AG04449 (cell line): ENCODE measurements at regions not wholly inside any gene's neighbourhood (a gene's known extent, or its start where the extent isn't known, plus 50 kb on each side); places are given as distances from the start of the nearest gene placed in this dataset.

ENCODE experiments used
- CTCF ChIA-PET: fragments of 350-600 bp; formaldehyde crosslinking; extraction: SDS; loops from one replicate; lab custom pipeline; 2021; ENCODE audit warnings: antibody characterized with exemption; lab: Yijun Ruan, JAX
- POLR2A ChIA-PET: fragments of 400-600, 350-600 bp; formaldehyde crosslinking; extraction: SDS; loops from one replicate; lab custom pipeline; 2020; ENCODE audit warnings: antibody characterized with exemption, inconsistent platforms; lab: Yijun Ruan, JAX
- DNase-seq: peaks from one replicate; pipeline ENCODE4 v3.0.0-alpha.2; 2010; ENCODE audit warnings: low read depth, low spot score
- H3K4me3 ChIP-seq: 2 replicates; pipeline ENCODE4 v1.5.1; 2011; ENCODE audit warnings: low read depth, mild to moderate bottlenecking, control low read depth, low read length
- CTCF ChIP-seq: IDR thresholded peaks from one replicate; pipeline ENCODE4 v1.5.1; 2011; ENCODE audit warnings: mild to moderate bottlenecking, moderate library complexity, low read length, control low read depth, inconsistent platforms; ENCODE audit not compliant: insufficient read depth; ENCODE audit errors: missing control alignments

DNA sequence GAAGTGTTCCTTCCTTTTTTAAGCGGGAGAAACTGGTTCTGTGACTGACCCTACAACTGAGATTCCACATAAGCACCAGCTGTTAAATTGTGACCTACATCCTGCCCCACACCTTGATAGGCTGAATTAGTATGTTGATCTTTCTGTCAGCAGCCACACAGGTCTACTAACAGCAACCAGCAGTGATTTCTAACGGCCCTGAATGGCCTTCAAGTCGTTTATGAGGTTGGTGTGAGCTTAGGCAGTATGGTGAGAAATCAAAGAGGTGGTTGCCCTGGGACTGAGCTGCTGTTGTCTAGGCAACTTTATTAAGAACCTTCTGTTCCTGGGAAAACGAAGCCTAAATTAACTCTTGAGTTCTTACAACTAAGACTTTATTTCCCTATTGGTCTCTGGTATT, 197.2 kb upstream of the FSHR start:
- H3K4me3 ChIP-seq: no peak overlapping the region
- no peak for DNase-seq
- POLR2A ChIA-PET: no interaction called here
- CTCF ChIA-PET: no interaction called here
- no peak for TF ChIP-seq CTCF

DNA sequence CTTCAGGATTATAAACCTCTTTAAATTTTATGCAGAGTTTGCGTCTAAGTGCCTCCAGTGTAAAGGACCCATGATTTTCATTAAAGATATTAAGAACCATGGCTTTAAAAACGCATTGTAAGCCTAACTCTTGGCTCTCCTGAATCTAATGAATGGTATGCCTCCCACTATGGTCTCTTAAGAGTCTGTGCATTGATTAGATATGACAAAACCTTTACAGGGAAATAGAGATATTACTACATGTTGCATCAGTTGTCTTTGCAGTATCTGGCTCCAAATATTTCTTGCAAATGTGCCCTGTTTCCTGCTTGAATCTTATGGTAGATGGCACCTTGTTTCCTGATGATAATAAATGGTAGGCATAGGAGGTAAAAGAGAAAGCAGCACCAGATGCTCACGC, 189.3 kb upstream of the FSHR start:
- POLR2A ChIA-PET: no interaction called here
- no peak overlapping the region for H3K4me3 ChIP-seq
- no peak for DNase-seq
- CTCF ChIA-PET: no interaction called here
- TF ChIP-seq CTCF: no peak

DNA sequence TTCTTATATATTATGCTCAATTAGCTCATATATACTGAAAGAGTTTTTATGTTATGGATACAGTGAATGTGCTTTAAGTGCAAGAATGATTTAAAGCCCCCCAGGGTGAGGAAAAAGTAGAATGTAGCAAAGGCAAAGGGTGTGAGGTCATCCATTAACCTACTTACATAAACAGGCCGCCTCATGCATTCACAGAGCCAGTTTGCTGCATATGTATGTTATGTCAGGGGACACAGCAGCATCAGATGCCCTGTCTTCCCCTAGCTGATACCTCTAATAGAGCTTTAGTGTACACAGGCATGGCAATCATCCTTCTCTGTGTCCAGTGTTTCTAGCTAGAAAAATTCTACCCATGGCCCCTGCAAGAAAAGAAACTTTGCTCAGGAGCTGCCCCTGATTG, 187.8 kb upstream of the FSHR start:
- ChIA-PET POLR2A (no interaction called here), CTCF (no interaction called here)
- TF ChIP-seq CTCF: no peak
- no peak for DNase-seq
- no peak overlapping the region for H3K4me3 ChIP-seq

DNA sequence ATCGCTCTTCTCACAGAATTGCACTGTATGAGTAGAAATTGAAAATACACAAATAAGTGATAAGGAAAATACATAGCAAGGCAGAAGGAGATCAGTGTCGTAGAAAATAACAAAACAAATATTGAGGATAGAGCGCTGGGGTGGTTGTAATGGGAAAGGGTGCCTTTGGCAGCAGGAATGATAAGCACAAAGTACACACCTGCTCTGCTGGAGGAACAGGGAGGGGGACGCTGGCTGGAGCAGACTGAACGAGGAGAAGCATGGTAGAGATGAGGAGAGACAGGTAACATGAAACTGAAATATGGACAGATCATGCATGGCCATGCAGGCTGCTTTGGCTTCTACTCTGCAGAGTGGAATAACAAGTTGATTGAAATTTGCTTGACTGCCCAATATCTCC, 181.2 kb upstream of the FSHR start:
- POLR2A ChIA-PET: no interaction called here
- no peak overlapping the region for H3K4me3 ChIP-seq
- no peak for TF ChIP-seq CTCF
- CTCF ChIA-PET: no interaction called here
- DNase-seq: no peak

DNA sequence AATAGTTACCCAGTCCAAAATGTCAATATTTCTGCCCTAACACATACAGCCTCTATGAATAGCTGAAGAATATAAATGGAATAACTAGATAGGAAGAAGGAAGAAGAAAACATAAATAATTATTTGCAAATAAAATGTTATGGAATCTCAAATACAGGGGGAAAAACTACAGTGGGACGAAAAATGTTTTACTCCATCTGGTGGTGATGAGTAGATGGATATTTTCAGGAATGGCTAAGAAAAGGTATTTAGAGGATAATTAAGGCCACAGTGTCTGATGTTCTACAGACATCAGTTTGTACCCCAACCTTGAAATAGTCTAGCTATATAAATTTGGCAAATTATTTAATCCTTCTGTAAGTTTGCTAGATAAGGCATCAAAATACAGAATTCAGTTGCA, 178.1 kb upstream of the FSHR start:
- TF ChIP-seq CTCF: no peak
- no peak for DNase-seq
- H3K4me3 ChIP-seq: no peak overlapping the region
- POLR2A ChIA-PET: no interaction called here
- CTCF ChIA-PET: interaction anchor here (1.4 kb wide), 1 partner anchor 384 kb away, joined by 4 read pairs; no protein-coding TSS in a partner anchor

GRCh38 chr2:49318531-49318930, 164.2 kb upstream of the FSHR start:
- TF ChIP-seq CTCF: no peak
- CTCF ChIA-PET: no interaction called here
- no peak for DNase-seq
- POLR2A ChIA-PET: no interaction called here
- H3K4me3 ChIP-seq: no peak overlapping the region
